ENCODE measurements at regions not wholly inside any gene's neighbourhood (a gene's known extent, or its start where the extent isn't known, plus 50 kb on each side); places are given as distances from the start of the nearest gene placed in this dataset.
A peak's percentile ranks its signal among the peaks of the same experiment; 100 is the strongest.

GRCh38 chr1:175820456-175821025 is 77.1 kb upstream of the TNR start:
- no peak overlapping the region for H3K27ac ChIP-seq (ENCODE audit: insufficient read depth in 1 of 2, low read depth in 1 of 2, low read length in 2 of 2, poor library complexity in 1 of 2, severe bottlenecking in 2 of 2)
- H3K4me1 ChIP-seq (ENCODE audit: control extremely low read depth in 1 of 4, control insufficient read depth in 4 of 4, insufficient read depth in 4 of 4, low read length in 3 of 4) = no peaks in the 10 kb centered on the region
- H3K9me3 ChIP-seq (ENCODE audit: control extremely low read depth in 1 of 5, control insufficient read depth in 4 of 5, insufficient read depth in 2 of 5, low read depth in 1 of 5, low read length in 4 of 5) = no peaks in the 10 kb centered on the region
- no peaks in the 10 kb centered on the region for H3K36me3 ChIP-seq (ENCODE audit: control insufficient read depth in 4 of 4, insufficient read depth in 4 of 4, low read length in 3 of 4)
- POLR2A ChIA-PET = no interaction called here
- no peaks in the 10 kb centered on the region for H3K27me3 ChIP-seq (replicated peaks in 2 of 5; ENCODE audit: control insufficient read depth in 4 of 5, insufficient read depth in 5 of 5, low read length in 4 of 5)
- 100% methylated on average over 1 of the region's 6 CpGs for whole genome bisulfite sequencing (ENCODE audit: insufficient coverage)
- no peak overlapping the region for H3K4me3 ChIP-seq (ENCODE audit: control insufficient read depth in 1 of 7, extremely low read depth in 1 of 7, insufficient read depth in 4 of 7, low read depth in 2 of 7, low read length in 6 of 7)
- CTCF ChIA-PET = no interaction called here
- no peak for DNase-seq

GRCh38 chr1:175818929-175819328 is 75.5 kb upstream of the TNR start:
- no peaks in the 10 kb centered on the region for H3K4me1 ChIP-seq (ENCODE audit: control extremely low read depth in 1 of 4, control insufficient read depth in 4 of 4, insufficient read depth in 4 of 4, low read length in 3 of 4)
- no peak overlapping the region for H3K27ac ChIP-seq (ENCODE audit: insufficient read depth in 1 of 2, low read depth in 1 of 2, low read length in 2 of 2, poor library complexity in 1 of 2, severe bottlenecking in 2 of 2)
- CTCF ChIA-PET = no interaction called here
- no peak for DNase-seq
- POLR2A ChIA-PET = no interaction called here
- H3K9me3 ChIP-seq (ENCODE audit: control extremely low read depth in 1 of 5, control insufficient read depth in 4 of 5, insufficient read depth in 2 of 5, low read depth in 1 of 5, low read length in 4 of 5) = no peaks in the 10 kb centered on the region
- no peaks in the 10 kb centered on the region for H3K36me3 ChIP-seq (ENCODE audit: control insufficient read depth in 4 of 4, insufficient read depth in 4 of 4, low read length in 3 of 4)
- no peak overlapping the region for H3K4me3 ChIP-seq (ENCODE audit: control insufficient read depth in 1 of 7, extremely low read depth in 1 of 7, insufficient read depth in 4 of 7, low read depth in 2 of 7, low read length in 6 of 7)
- 100% methylated on average over 1 of the region's 1 CpG for WGBS (ENCODE audit: insufficient coverage)
- H3K27me3 ChIP-seq (replicated peaks in 2 of 5; ENCODE audit: control insufficient read depth in 4 of 5, insufficient read depth in 5 of 5, low read length in 4 of 5) = no peaks in the 10 kb centered on the region

GRCh38 chr1:175817445-175817844 is 74.0 kb upstream of the TNR start:
- POLR2A ChIA-PET = no interaction called here
- no peaks in the 10 kb centered on the region for H3K36me3 ChIP-seq (ENCODE audit: control insufficient read depth in 4 of 4, insufficient read depth in 4 of 4, low read length in 3 of 4)
- H3K4me1 ChIP-seq (ENCODE audit: control extremely low read depth in 1 of 4, control insufficient read depth in 4 of 4, insufficient read depth in 4 of 4, low read length in 3 of 4) = no peaks in the 10 kb centered on the region
- H3K27ac ChIP-seq (ENCODE audit: insufficient read depth in 1 of 2, low read depth in 1 of 2, low read length in 2 of 2, poor library complexity in 1 of 2, severe bottlenecking in 2 of 2) = no peak overlapping the region
- peaks cover 0 to 4% (median 0%) of the 10 kb centered on the region in 5 experiments for H3K9me3 ChIP-seq (ENCODE audit: control extremely low read depth in 1 of 5, control insufficient read depth in 4 of 5, insufficient read depth in 2 of 5, low read depth in 1 of 5, low read length in 4 of 5)
- CTCF ChIA-PET = interaction anchor here (1.0 kb wide), 1 partner anchor 24 kb away, joined by 3 read pairs; no protein-coding TSS in a partner anchor
- DNase-seq = no peak
- H3K4me3 ChIP-seq (ENCODE audit: control insufficient read depth in 1 of 7, extremely low read depth in 1 of 7, insufficient read depth in 4 of 7, low read depth in 2 of 7, low read length in 6 of 7) = no peak overlapping the region
- no peaks in the 10 kb centered on the region for H3K27me3 ChIP-seq (replicated peaks in 2 of 5; ENCODE audit: control insufficient read depth in 4 of 5, insufficient read depth in 5 of 5, low read length in 4 of 5)
- no CpG with 5 or more reads among the region's 2 CpGs for WGBS (ENCODE audit: insufficient coverage)

- CTCF ChIA-PET = no interaction called here
- Histone ChIP-seq H3K27ac (ENCODE audit: insufficient read depth in 1 of 2, low read depth in 1 of 2, low read length in 2 of 2, poor library complexity in 1 of 2, severe bottlenecking in 2 of 2) (no peak overlapping the region), H3K4me3 (ENCODE audit: control insufficient read depth in 1 of 7, extremely low read depth in 1 of 7, insufficient read depth in 4 of 7, low read depth in 2 of 7, low read length in 6 of 7) (no peak overlapping the region), H3K9me3 (ENCODE audit: control extremely low read depth in 1 of 5, control insufficient read depth in 4 of 5, insufficient read depth in 2 of 5, low read depth in 1 of 5, low read length in 4 of 5) (peaks cover 0 to 4% (median 0%) of the 10 kb centered on the region in 5 experiments), H3K27me3 (replicated peaks in 2 of 5; ENCODE audit: control insufficient read depth in 4 of 5, insufficient read depth in 5 of 5, low read length in 4 of 5) (no peaks in the 10 kb centered on the region), H3K4me1 (ENCODE audit: control extremely low read depth in 1 of 4, control insufficient read depth in 4 of 4, insufficient read depth in 4 of 4, low read length in 3 of 4) (no peaks in the 10 kb centered on the region), H3K36me3 (ENCODE audit: control insufficient read depth in 4 of 4, insufficient read depth in 4 of 4, low read length in 3 of 4) (no peaks in the 10 kb centered on the region)
- POLR2A ChIA-PET = no interaction called here
- DNase-seq = no peak
- 58% methylated on average over 1 of the region's 3 CpGs for WGBS (ENCODE audit: insufficient coverage)
Measured at GRCh38 chr1:175814885-175815284, 71.5 kb upstream of the TNR start.

GRCh38 chr1:175812936-175813335 is 69.5 kb upstream of the TNR start:
- Histone ChIP-seq H3K27me3 (replicated peaks in 2 of 5; ENCODE audit: control insufficient read depth in 4 of 5, insufficient read depth in 5 of 5, low read length in 4 of 5) (no peaks in the 10 kb centered on the region), H3K4me3 (ENCODE audit: control insufficient read depth in 1 of 7, extremely low read depth in 1 of 7, insufficient read depth in 4 of 7, low read depth in 2 of 7, low read length in 6 of 7) (no peak overlapping the region), H3K27ac (ENCODE audit: insufficient read depth in 1 of 2, low read depth in 1 of 2, low read length in 2 of 2, poor library complexity in 1 of 2, severe bottlenecking in 2 of 2) (no peak overlapping the region), H3K9me3 (ENCODE audit: control extremely low read depth in 1 of 5, control insufficient read depth in 4 of 5, insufficient read depth in 2 of 5, low read depth in 1 of 5, low read length in 4 of 5) (peaks cover 0 to 4% (median 0%) of the 10 kb centered on the region in 5 experiments), H3K4me1 (ENCODE audit: control extremely low read depth in 1 of 4, control insufficient read depth in 4 of 4, insufficient read depth in 4 of 4, low read length in 3 of 4) (no peaks in the 10 kb centered on the region), H3K36me3 (ENCODE audit: control insufficient read depth in 4 of 4, insufficient read depth in 4 of 4, low read length in 3 of 4) (no peaks in the 10 kb centered on the region)
- no peak for DNase-seq
- POLR2A ChIA-PET = no interaction called here
- CTCF ChIA-PET = no interaction called here
- WGBS (ENCODE audit: insufficient coverage) = no CpG with 5 or more reads among the region's 2 CpGs

GRCh38 chr1:175810305-175810704 is 66.9 kb upstream of the TNR start:
- H3K27ac ChIP-seq (ENCODE audit: insufficient read depth in 1 of 2, low read depth in 1 of 2, low read length in 2 of 2, poor library complexity in 1 of 2, severe bottlenecking in 2 of 2) = no peak overlapping the region
- 100% methylated on average over 1 of the region's 2 CpGs for WGBS (ENCODE audit: insufficient coverage)
- POLR2A ChIA-PET = no interaction called here

GRCh38 chr1:175808999-175809398 is 65.6 kb upstream of the TNR start:
- DNase-seq = peak in 1 of 3 donors; percentile 6
- Histone ChIP-seq H3K4me3 (ENCODE audit: control insufficient read depth in 1 of 7, extremely low read depth in 1 of 7, insufficient read depth in 4 of 7, low read depth in 2 of 7, low read length in 6 of 7) (no peak overlapping the region), H3K27me3 (replicated peaks in 2 of 5; ENCODE audit: control insufficient read depth in 4 of 5, insufficient read depth in 5 of 5, low read length in 4 of 5) (peaks cover 0 to 2% (median 0%) of the 10 kb centered on the region in 5 experiments), H3K27ac (ENCODE audit: insufficient read depth in 1 of 2, low read depth in 1 of 2, low read length in 2 of 2, poor library complexity in 1 of 2, severe bottlenecking in 2 of 2) (no peak overlapping the region), H3K4me1 (ENCODE audit: control extremely low read depth in 1 of 4, control insufficient read depth in 4 of 4, insufficient read depth in 4 of 4, low read length in 3 of 4) (peaks cover 0 to 2% (median 0%) of the 10 kb centered on the region in 4 experiments), H3K9me3 (ENCODE audit: control extremely low read depth in 1 of 5, control insufficient read depth in 4 of 5, insufficient read depth in 2 of 5, low read depth in 1 of 5, low read length in 4 of 5) (peaks cover 0 to 4% (median 0%) of the 10 kb centered on the region in 5 experiments), H3K36me3 (ENCODE audit: control insufficient read depth in 4 of 4, insufficient read depth in 4 of 4, low read length in 3 of 4) (no peaks in the 10 kb centered on the region)
- CTCF ChIA-PET = no interaction called here
- POLR2A ChIA-PET = no interaction called here

More at GRCh38 chr1:175810305-175810704, 66.9 kb upstream of the TNR start:
- no peak for DNase-seq
- Histone ChIP-seq H3K9me3 (ENCODE audit: control extremely low read depth in 1 of 5, control insufficient read depth in 4 of 5, insufficient read depth in 2 of 5, low read depth in 1 of 5, low read length in 4 of 5) (peaks cover 0 to 4% (median 0%) of the 10 kb centered on the region in 5 experiments), H3K4me1 (ENCODE audit: control extremely low read depth in 1 of 4, control insufficient read depth in 4 of 4, insufficient read depth in 4 of 4, low read length in 3 of 4) (no peaks in the 10 kb centered on the region), H3K4me3 (ENCODE audit: control insufficient read depth in 1 of 7, extremely low read depth in 1 of 7, insufficient read depth in 4 of 7, low read depth in 2 of 7, low read length in 6 of 7) (no peak overlapping the region), H3K36me3 (ENCODE audit: control insufficient read depth in 4 of 4, insufficient read depth in 4 of 4, low read length in 3 of 4) (no peaks in the 10 kb centered on the region), H3K27me3 (replicated peaks in 2 of 5; ENCODE audit: control insufficient read depth in 4 of 5, insufficient read depth in 5 of 5, low read length in 4 of 5) (peaks cover 0 to 2% (median 0%) of the 10 kb centered on the region in 5 experiments)
- CTCF ChIA-PET = no interaction called here
